Astrocyte (in vitro differentiated cells and primary cell): ENCODE measurements at regions not wholly inside any gene's neighbourhood (a gene's known extent, or its start where the extent isn't known, plus 50 kb on each side); places are given as distances from the start of the nearest gene placed in this dataset.

Experiments used
- EZH2 ChIP-seq: IDR thresholded peaks from 2 replicates; pipeline ENCODE4 v1.6.1; 2012; ENCODE audit warnings: mild to moderate bottlenecking, low read length, inconsistent platforms; ENCODE audit not compliant: insufficient read depth
- TF ChIP-seq, protein P1 (sequence below): IDR thresholded peaks from 2 replicates; pipeline ENCODE4 v1.5.1; 2011; ENCODE audit warnings: low read depth, mild to moderate bottlenecking, inconsistent platforms, low read length, moderate library complexity; ENCODE audit not compliant: insufficient read depth

DNA sequence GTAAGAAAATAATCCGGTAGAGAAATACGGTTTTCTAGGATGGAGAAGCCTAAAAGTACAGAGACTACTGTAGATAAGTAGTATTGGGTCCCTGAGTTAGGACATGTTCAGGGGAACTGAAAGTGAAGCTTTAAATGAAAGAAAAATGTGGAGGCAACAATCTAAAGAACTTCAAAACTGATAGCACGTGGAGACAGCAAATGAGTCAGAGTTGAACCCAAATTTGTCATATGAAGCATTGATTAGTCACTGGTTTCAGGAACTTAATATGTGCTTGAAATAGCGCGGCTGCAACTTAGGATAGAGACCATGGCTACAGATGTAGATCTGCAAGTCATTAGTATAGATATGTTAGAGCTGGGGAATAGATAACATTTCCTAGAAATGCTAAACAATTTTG lies 1138.6 kb upstream of the SORCS1 start:
- TF ChIP-seq, protein P1, sequence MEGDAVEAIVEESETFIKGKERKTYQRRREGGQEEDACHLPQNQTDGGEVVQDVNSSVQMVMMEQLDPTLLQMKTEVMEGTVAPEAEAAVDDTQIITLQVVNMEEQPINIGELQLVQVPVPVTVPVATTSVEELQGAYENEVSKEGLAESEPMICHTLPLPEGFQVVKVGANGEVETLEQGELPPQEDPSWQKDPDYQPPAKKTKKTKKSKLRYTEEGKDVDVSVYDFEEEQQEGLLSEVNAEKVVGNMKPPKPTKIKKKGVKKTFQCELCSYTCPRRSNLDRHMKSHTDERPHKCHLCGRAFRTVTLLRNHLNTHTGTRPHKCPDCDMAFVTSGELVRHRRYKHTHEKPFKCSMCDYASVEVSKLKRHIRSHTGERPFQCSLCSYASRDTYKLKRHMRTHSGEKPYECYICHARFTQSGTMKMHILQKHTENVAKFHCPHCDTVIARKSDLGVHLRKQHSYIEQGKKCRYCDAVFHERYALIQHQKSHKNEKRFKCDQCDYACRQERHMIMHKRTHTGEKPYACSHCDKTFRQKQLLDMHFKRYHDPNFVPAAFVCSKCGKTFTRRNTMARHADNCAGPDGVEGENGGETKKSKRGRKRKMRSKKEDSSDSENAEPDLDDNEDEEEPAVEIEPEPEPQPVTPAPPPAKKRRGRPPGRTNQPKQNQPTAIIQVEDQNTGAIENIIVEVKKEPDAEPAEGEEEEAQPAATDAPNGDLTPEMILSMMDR, result no peak
- no peak for TF ChIP-seq EZH2
